Astrocyte (in vitro differentiated cells and primary cell): ENCODE measurements at regions not wholly inside any gene's neighbourhood (a gene's known extent, or its start where the extent isn't known, plus 50 kb on each side); places are given as distances from the start of the nearest gene placed in this dataset.

Experiments
- DNase-seq: peaks from one replicate; pipeline ENCODE4 v3.0.0-alpha.2; 2010; ENCODE audit warnings: low read depth
- FAIRE-seq: peaks from 2 replicates; lab custom pipeline; 2011; peaks lifted over from hg19 to GRCh38; lab: Jason Lieb, UNC
- H2AFZ ChIP-seq: 2 replicates; pipeline ENCODE4 v1.6.0; 2012; ENCODE audit warnings: low read depth, low read length, inconsistent platforms
- H3K27ac ChIP-seq: 2 replicates; pipeline ENCODE4 v1.5.1; 2011; ENCODE audit warnings: low read depth, low read length, inconsistent platforms
- H3K27me3 ChIP-seq: 2 replicates; pipeline ENCODE4 v1.6.0; 2011; ENCODE audit warnings: low read length, inconsistent platforms; ENCODE audit not compliant: insufficient read depth
- H3K36me3 ChIP-seq: 2 replicates; pipeline ENCODE4 v1.5.1; 2011; ENCODE audit warnings: low read length, inconsistent platforms; ENCODE audit not compliant: insufficient read depth
- H3K4me1 ChIP-seq: 2 replicates; pipeline ENCODE4 v1.5.1; 2011; ENCODE audit warnings: low read length, inconsistent platforms; ENCODE audit not compliant: insufficient read depth
- H3K4me2 ChIP-seq: 2 replicates; pipeline ENCODE4 v1.6.0; 2012; ENCODE audit warnings: low read length, inconsistent platforms
- H3K4me3 ChIP-seq: 2 replicates; pipeline ENCODE4 v1.5.1; 2011; ENCODE audit warnings: low read depth, mild to moderate bottlenecking, low read length, inconsistent platforms; ENCODE audit not compliant: insufficient read depth
- H3K79me2 ChIP-seq: 2 replicates; pipeline ENCODE4 v1.6.0; 2012; ENCODE audit warnings: mild to moderate bottlenecking, low read length, inconsistent platforms; ENCODE audit not compliant: insufficient read depth
- H3K9ac ChIP-seq: 2 replicates; pipeline ENCODE4 v1.6.0; 2012; ENCODE audit warnings: mild to moderate bottlenecking, low read length, inconsistent platforms
- H3K9me3 ChIP-seq: 2 replicates; pipeline ENCODE4 v1.5.1; 2012; ENCODE audit warnings: low read depth, mild to moderate bottlenecking, low read length, inconsistent platforms; ENCODE audit not compliant: insufficient read depth
- H4K20me1 ChIP-seq: 2 replicates; pipeline ENCODE4 v1.6.0; 2012; ENCODE audit warnings: low read length, inconsistent platforms; ENCODE audit not compliant: insufficient read depth
- H3K27ac Mint-ChIP-seq: one replicate; pipeline ENCODE4 v1.8.0; 2021; ENCODE audit warnings: mild to moderate bottlenecking, mixed read lengths; ENCODE audit not compliant: unreplicated experiment
- H3K27me3 Mint-ChIP-seq: one replicate; pipeline ENCODE4 v1.8.0; 2021; ENCODE audit warnings: low read depth, mixed read lengths; ENCODE audit not compliant: unreplicated experiment
- H3K36me3 Mint-ChIP-seq: one replicate; pipeline ENCODE4 v1.8.0; 2021; ENCODE audit warnings: low read depth, mixed read lengths; ENCODE audit not compliant: unreplicated experiment
- H3K4me1 Mint-ChIP-seq: one replicate; pipeline ENCODE4 v1.8.0; 2021; ENCODE audit warnings: low read depth, mixed read lengths; ENCODE audit not compliant: unreplicated experiment
- H3K4me3 Mint-ChIP-seq: one replicate; pipeline ENCODE4 v1.8.0; 2021; ENCODE audit warnings: mild to moderate bottlenecking, moderate library complexity, mixed read lengths; ENCODE audit not compliant: unreplicated experiment
- H3K9me3 Mint-ChIP-seq: one replicate; pipeline ENCODE4 v1.8.0; 2021; ENCODE audit warnings: mild to moderate bottlenecking, mixed read lengths; ENCODE audit not compliant: unreplicated experiment
- EZH2 ChIP-seq: IDR thresholded peaks from 2 replicates; pipeline ENCODE4 v1.6.1; 2012; ENCODE audit warnings: mild to moderate bottlenecking, low read length, inconsistent platforms; ENCODE audit not compliant: insufficient read depth
- TF ChIP-seq, protein P1 (sequence below): IDR thresholded peaks from 2 replicates; pipeline ENCODE4 v1.5.1; 2011; ENCODE audit warnings: low read depth, mild to moderate bottlenecking, inconsistent platforms, low read length, moderate library complexity; ENCODE audit not compliant: insufficient read depth

DNA sequence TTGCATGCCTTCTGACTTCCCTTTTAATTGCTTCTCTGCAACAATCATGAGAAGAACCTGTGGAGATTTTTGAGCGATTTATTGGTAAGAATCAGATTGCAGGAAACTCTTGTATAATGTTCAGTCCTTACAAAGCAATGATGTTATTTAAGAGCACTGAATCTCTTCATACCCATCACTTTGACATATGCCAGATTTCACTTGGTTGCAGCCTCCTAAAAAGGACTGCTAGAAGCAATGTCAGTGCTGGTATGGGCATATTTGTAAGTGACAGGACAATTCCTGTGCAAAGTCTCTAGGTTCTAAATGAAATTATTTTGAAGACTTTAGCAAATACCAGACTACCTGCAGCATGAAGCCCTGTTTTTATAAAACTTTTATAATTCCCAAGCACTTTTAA is 2272.7 kb upstream of the WWC1 start:
- Histone ChIP-seq H3K9ac (no peak overlapping the region), H3K36me3 (no peaks in the 10 kb centered on the region), H3K4me1 (no peaks in the 10 kb centered on the region), H2AFZ (no peak overlapping the region), H3K27ac (no peak overlapping the region), H4K20me1 (no peaks in the 10 kb centered on the region), H3K4me2 (no peak overlapping the region), H3K27me3 (no peaks in the 10 kb centered on the region), H3K4me3 (no peak overlapping the region), H3K79me2 (no peaks in the 10 kb centered on the region), H3K9me3 (no peaks in the 10 kb centered on the region)
- no peak overlapping the region for H3K27ac Mint-ChIP-seq
- DNase-seq (no peak), FAIRE-seq (no peak)
- H3K27me3 Mint-ChIP-seq: no peaks in the 10 kb centered on the region
- H3K4me1 Mint-ChIP-seq: peaks cover 4% of the 10 kb centered on the region
- H3K9me3 Mint-ChIP-seq: no peaks in the 10 kb centered on the region
- H3K4me3 Mint-ChIP-seq: no peak overlapping the region
- H3K36me3 Mint-ChIP-seq: no peaks in the 10 kb centered on the region
- no peak for TF ChIP-seq EZH2
- TF ChIP-seq, protein P1, sequence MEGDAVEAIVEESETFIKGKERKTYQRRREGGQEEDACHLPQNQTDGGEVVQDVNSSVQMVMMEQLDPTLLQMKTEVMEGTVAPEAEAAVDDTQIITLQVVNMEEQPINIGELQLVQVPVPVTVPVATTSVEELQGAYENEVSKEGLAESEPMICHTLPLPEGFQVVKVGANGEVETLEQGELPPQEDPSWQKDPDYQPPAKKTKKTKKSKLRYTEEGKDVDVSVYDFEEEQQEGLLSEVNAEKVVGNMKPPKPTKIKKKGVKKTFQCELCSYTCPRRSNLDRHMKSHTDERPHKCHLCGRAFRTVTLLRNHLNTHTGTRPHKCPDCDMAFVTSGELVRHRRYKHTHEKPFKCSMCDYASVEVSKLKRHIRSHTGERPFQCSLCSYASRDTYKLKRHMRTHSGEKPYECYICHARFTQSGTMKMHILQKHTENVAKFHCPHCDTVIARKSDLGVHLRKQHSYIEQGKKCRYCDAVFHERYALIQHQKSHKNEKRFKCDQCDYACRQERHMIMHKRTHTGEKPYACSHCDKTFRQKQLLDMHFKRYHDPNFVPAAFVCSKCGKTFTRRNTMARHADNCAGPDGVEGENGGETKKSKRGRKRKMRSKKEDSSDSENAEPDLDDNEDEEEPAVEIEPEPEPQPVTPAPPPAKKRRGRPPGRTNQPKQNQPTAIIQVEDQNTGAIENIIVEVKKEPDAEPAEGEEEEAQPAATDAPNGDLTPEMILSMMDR: no peak

DNA sequence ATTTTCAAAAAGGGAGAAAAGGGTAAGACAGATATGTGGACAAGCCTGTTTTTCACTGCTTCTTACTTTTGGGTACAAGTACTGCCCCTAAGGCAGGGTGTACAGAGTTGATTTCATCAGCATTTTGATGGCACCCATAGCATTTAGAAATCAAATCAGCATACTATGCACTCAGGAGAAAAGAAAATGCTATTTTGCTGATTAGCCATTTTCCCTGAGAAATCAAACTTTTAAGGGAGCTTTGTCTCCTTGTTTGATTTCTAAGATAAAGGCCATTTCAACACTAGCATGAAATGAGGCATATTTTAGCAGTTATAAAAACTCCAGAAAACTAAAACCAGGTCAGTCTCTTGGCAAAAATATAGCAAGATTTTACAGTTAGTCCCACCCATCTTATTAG is 2269.4 kb upstream of the WWC1 start:
- H3K27ac Mint-ChIP-seq: no peak overlapping the region
- no peaks in the 10 kb centered on the region for H3K27me3 ChIP-seq
- no peaks in the 10 kb centered on the region for H4K20me1 ChIP-seq
- H3K4me3 Mint-ChIP-seq: no peak overlapping the region
- no peak for FAIRE-seq
- H3K4me1 ChIP-seq: no peaks in the 10 kb centered on the region
- H3K27ac ChIP-seq: no peak overlapping the region
- H3K9me3 Mint-ChIP-seq: no peaks in the 10 kb centered on the region
- H3K36me3 Mint-ChIP-seq: no peaks in the 10 kb centered on the region
- TF ChIP-seq EZH2: no peak
- TF ChIP-seq, protein P1: no peak
- no peak overlapping the region for H2AFZ ChIP-seq
- peaks cover 4% of the 10 kb centered on the region for H3K4me1 Mint-ChIP-seq
- no peaks in the 10 kb centered on the region for H3K36me3 ChIP-seq
- H3K9ac ChIP-seq: no peak overlapping the region
- H3K4me3 ChIP-seq: no peak overlapping the region
- no peaks in the 10 kb centered on the region for H3K27me3 Mint-ChIP-seq
- no peaks in the 10 kb centered on the region for H3K9me3 ChIP-seq
- H3K4me2 ChIP-seq: no peak overlapping the region
- no peak for DNase-seq
- H3K79me2 ChIP-seq: no peaks in the 10 kb centered on the region

DNA sequence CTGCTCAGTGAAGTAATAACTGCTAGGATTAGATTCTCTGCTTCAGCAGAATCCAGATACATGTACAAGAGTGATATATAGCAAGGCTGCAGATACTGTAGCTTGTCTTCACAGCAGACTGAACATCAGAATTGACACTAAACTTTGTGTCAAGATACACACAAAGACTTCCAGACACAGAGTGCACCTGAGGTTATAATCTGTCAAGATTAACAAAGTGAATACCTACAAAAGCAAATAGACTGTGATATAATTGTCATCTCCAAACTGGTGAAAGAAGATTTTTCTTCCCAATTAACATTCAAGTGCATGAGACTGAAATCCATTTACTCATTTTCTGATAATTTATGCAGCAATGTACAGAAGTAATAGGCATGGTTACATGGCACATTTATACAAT is 2266.5 kb upstream of the WWC1 start:
- no peaks in the 10 kb centered on the region for H3K79me2 ChIP-seq
- H2AFZ ChIP-seq: no peak overlapping the region
- H3K9ac ChIP-seq: no peak overlapping the region
- H3K4me2 ChIP-seq: no peak overlapping the region
- Mint-ChIP-seq H3K36me3 (no peaks in the 10 kb centered on the region), H3K27me3 (peaks cover 2% of the 10 kb centered on the region), H3K9me3 (no peaks in the 10 kb centered on the region), H3K4me1 (peaks cover 4% of the 10 kb centered on the region), H3K4me3 (no peak overlapping the region), H3K27ac (no peak overlapping the region)
- no peak for DNase-seq
- H4K20me1 ChIP-seq: no peaks in the 10 kb centered on the region
- no peak overlapping the region for H3K27ac ChIP-seq
- H3K36me3 ChIP-seq: no peaks in the 10 kb centered on the region
- no peak for FAIRE-seq
- H3K4me1 ChIP-seq: no peaks in the 10 kb centered on the region
- H3K9me3 ChIP-seq: no peaks in the 10 kb centered on the region
- H3K27me3 ChIP-seq: no peaks in the 10 kb centered on the region
- no peak overlapping the region for H3K4me3 ChIP-seq
- TF ChIP-seq EZH2: no peak
- TF ChIP-seq, protein P1: no peak
